IMR-90 (cell line): ENCODE measurements at regions not wholly inside any gene's neighbourhood (a gene's known extent, or its start where the extent isn't known, plus 50 kb on each side); places are given as distances from the start of the nearest gene placed in this dataset.

Experiments
- ATAC-seq: fragments of 200-7000 bp; cut with Tn5 transposase; 2 replicates; pipeline ENCODE4 v1.9.1; 2020; ENCODE audit warnings: low read depth, mild to moderate bottlenecking, moderate library complexity
- BruUV-seq: library from RNA; stranded (reverse); fragments of 400-500 nt; replicated peaks from 2 replicates; lab custom pipeline; 2021; lab: Mats Ljungman, UMichigan
- CTCF ChIA-PET: fragments of 300-600 bp; formaldehyde crosslinking; extraction: SDS; loops from one replicate; lab custom pipeline; 2021; ENCODE audit warnings: antibody characterized with exemption; lab: Yijun Ruan, JAX
- POLR2A ChIA-PET: fragments of 300-600 bp; sonication (Branson Sonifier 250); formaldehyde crosslinking; loops from one replicate; lab custom pipeline; 2022; ENCODE audit warnings: antibody characterized with exemption; ENCODE audit not compliant: unreplicated experiment; lab: Charles Lee
- DNase-seq: peaks from one replicate; pipeline ENCODE4 v3.0.0; 2013
- H2AFZ ChIP-seq: replicated peaks from 2 replicates; pipeline ENCODE3; 2013; ENCODE audit warnings: low read length, mild to moderate bottlenecking; ENCODE audit not compliant: poor library complexity
- H2AK5ac ChIP-seq: 2 replicates; pipeline ENCODE4 v1.6.1; 2013; ENCODE audit warnings: low read depth, low read length, inconsistent platforms
- H2AK9ac ChIP-seq: replicated peaks from 2 replicates; pipeline ENCODE3; 2013; ENCODE audit warnings: mild to moderate bottlenecking, low read depth, low read length, moderate library complexity; ENCODE audit not compliant: poor library complexity
- H2BK120ac ChIP-seq: 2 replicates; pipeline ENCODE4 v1.6.1; 2013; ENCODE audit warnings: low read depth, low read length, inconsistent platforms
- H2BK15ac ChIP-seq: 3 replicates; pipeline ENCODE4 v1.6.1; 2013; ENCODE audit warnings: low read depth, low read length, inconsistent platforms
- H2BK20ac ChIP-seq: 2 replicates; pipeline ENCODE4 v1.6.1; 2013; ENCODE audit warnings: low read depth, mild to moderate bottlenecking, inconsistent platforms, low read length, moderate library complexity
- H2BK5ac ChIP-seq: 2 replicates; pipeline ENCODE4 v1.6.1; 2013; ENCODE audit warnings: mild to moderate bottlenecking, low read depth, low read length, inconsistent platforms; ENCODE audit not compliant: poor library complexity, severe bottlenecking
- H3K14ac ChIP-seq: replicated peaks from 2 replicates; pipeline ENCODE4 v1.6.1; 2013; ENCODE audit warnings: low read depth, low read length, inconsistent platforms
- H3K18ac ChIP-seq: 2 replicates; pipeline ENCODE4 v1.6.1; 2013; ENCODE audit warnings: low read depth, low read length, control low read depth
- H3K23ac ChIP-seq: 2 replicates; pipeline ENCODE4 v1.6.1; 2013; ENCODE audit warnings: low read depth, low read length, inconsistent platforms
- H3K27ac ChIP-seq: 2 replicates; pipeline ENCODE4 v1.5.1; 2013; ENCODE audit warnings: mild to moderate bottlenecking, control low read depth, low read length; ENCODE audit not compliant: insufficient read depth
- H3K27me3 ChIP-seq: 2 replicates; pipeline ENCODE4 v1.6.1; 2013; ENCODE audit warnings: low read length; ENCODE audit not compliant: control insufficient read depth, insufficient read depth
- H3K36me3 ChIP-seq: 2 replicates; pipeline ENCODE4 v1.6.1; 2013; ENCODE audit warnings: low read length, mixed read lengths; ENCODE audit not compliant: control insufficient read depth, insufficient read depth
- H3K4ac ChIP-seq: 2 replicates; pipeline ENCODE4 v1.6.1; 2013; ENCODE audit warnings: low read depth, low read length, inconsistent platforms
- H3K4me1 ChIP-seq: 2 replicates; pipeline ENCODE4 v1.6.1; 2013; ENCODE audit warnings: low read length, mixed read lengths; ENCODE audit not compliant: control insufficient read depth, insufficient read depth
- H3K4me2 ChIP-seq: 2 replicates; pipeline ENCODE4 v1.6.1; 2013; ENCODE audit warnings: low read depth, mild to moderate bottlenecking, control low read depth, low read length, moderate library complexity
- H3K4me3 ChIP-seq: 2 replicates; pipeline ENCODE4 v1.5.1; 2013; ENCODE audit warnings: low read depth, mild to moderate bottlenecking, control low read depth, low read length, moderate library complexity; ENCODE audit not compliant: insufficient read depth
- H3K56ac ChIP-seq: 2 replicates; pipeline ENCODE4 v1.6.1; 2013; ENCODE audit warnings: low read length, inconsistent platforms; ENCODE audit not compliant: insufficient read depth; ENCODE audit errors: extremely low read depth
- H3K79me1 ChIP-seq, 2 experiments: 2 replicates each; pipeline ENCODE4 v1.6.1; 2013; ENCODE audit warnings: low read length in 2 of 2, inconsistent platforms in 1 of 2, low read depth in 1 of 2
- H3K9ac ChIP-seq: 2 replicates; pipeline ENCODE4 v1.6.1; 2013; ENCODE audit warnings: low read depth, low read length, control low read depth
- H3K9me1 ChIP-seq: 2 replicates; pipeline ENCODE4 v1.6.1; 2013; ENCODE audit warnings: low read length, inconsistent platforms; ENCODE audit not compliant: insufficient read depth
- H3K9me3 ChIP-seq: 2 replicates; pipeline ENCODE4 v1.6.1; 2013; ENCODE audit warnings: low read length; ENCODE audit not compliant: control insufficient read depth, insufficient read depth
- H4K20me1 ChIP-seq: 2 replicates; pipeline ENCODE4 v1.6.1; 2013; ENCODE audit warnings: low read length, inconsistent platforms; ENCODE audit not compliant: insufficient read depth
- H4K5ac ChIP-seq: 2 replicates; pipeline ENCODE4 v1.6.1; 2013; ENCODE audit warnings: mild to moderate bottlenecking, low read depth, low read length, control low read depth
- H4K8ac ChIP-seq, 2 experiments: 2 replicates each; pipeline ENCODE4 v1.6.1; 2013; ENCODE audit warnings: low read depth in 2 of 2, low read length in 2 of 2, control low read depth in 1 of 2, inconsistent platforms in 1 of 2
- H4K91ac ChIP-seq: 2 replicates; pipeline ENCODE4 v1.6.1; 2013; ENCODE audit warnings: low read depth, low read length, inconsistent platforms; ENCODE audit not compliant: insufficient read depth
- ELK1 ChIP-seq: fragments of 150-350 bp; IDR thresholded peaks from 2 replicates; pipeline ENCODE4 v1.6.1; 2016; ENCODE audit warnings: low read depth, mild to moderate bottlenecking, low read length, moderate library complexity, borderline replicate concordance
- RCOR1 ChIP-seq: IDR thresholded peaks from 2 replicates; pipeline ENCODE4 v1.6.1; 2012; ENCODE audit warnings: mild to moderate bottlenecking, low read length, improper control_type of control experiment; ENCODE audit not compliant: insufficient replicate concordance
- RFX5 ChIP-seq: IDR thresholded peaks from 2 replicates; pipeline ENCODE4 v1.8.0; 2012; ENCODE audit warnings: low read depth, mild to moderate bottlenecking, low read length, moderate library complexity
- SMC3 ChIP-seq: fragments of 150-350 bp; IDR thresholded peaks from 2 replicates; pipeline ENCODE4 v1.6.1; 2016; ENCODE audit warnings: low read depth, mild to moderate bottlenecking, antibody characterized with exemption, low read length, moderate library complexity
- WGBS, 2 experiments: methylation state at CpG; one replicate each; pipeline versions ENCODE4 v1.1.5 to v1.1.7; 2013; ENCODE audit warnings: missing lambda C conversion rate in 2 of 2; ENCODE audit not compliant: insufficient read length in 1 of 2; ENCODE audit errors: extremely low coverage in 2 of 2; 5-methylcytosine and 5-hydroxymethylcytosine counted together
- dilution Hi-C: fragments of 300-500 bp; cut with HindIII; formaldehyde crosslinking; loops from one replicate; pipeline ENCODE4 v1.14.3; 2018; ENCODE audit warnings: low sequenced_read_pairs; ENCODE audit not compliant: unreplicated experiment
- in situ Hi-C: fragments of 300-500 bp; cut with MboI; formaldehyde crosslinking; loops from 3 replicates; pipeline ENCODE4 v1.14.3; 2019; ENCODE audit warnings: low sequenced_read_pairs, inconsistent platforms, mixed read lengths
- intact Hi-C: fragments of 100-400 bp; cut with micrococcal nuclease; formaldehyde crosslinking; loops from 2 replicates; pipeline ENCODE4 v1.10.0; 2022
- TF ChIP-seq, protein P1 (sequence below): fragments of 150-350 bp; IDR thresholded peaks from 2 replicates; pipeline ENCODE4 v1.6.1; 2017; ENCODE audit warnings: mild to moderate bottlenecking, antibody characterized with exemption, low read length, low read depth

- no peaks in the 10 kb centered on the region for H3K27me3 ChIP-seq
- no peak overlapping the region for H2BK15ac ChIP-seq
- in situ Hi-C loops (no loop called here), dilution Hi-C loops (no loop called here), intact Hi-C loops (no loop called here)
- H4K8ac ChIP-seq: no peak overlapping the region
- no peaks in the 10 kb centered on the region for H4K20me1 ChIP-seq
- no peak overlapping the region for H2AFZ ChIP-seq
- H2BK120ac ChIP-seq: no peak overlapping the region
- no peak overlapping the region for H3K4me3 ChIP-seq
- H3K4ac ChIP-seq: no peak overlapping the region
- no peaks in the 10 kb centered on the region for H3K79me1 ChIP-seq
- ATAC-seq (no peak), DNase-seq (no peak)
- H2AK5ac ChIP-seq: no peak overlapping the region
- H3K23ac ChIP-seq: no peak overlapping the region
- no peak overlapping the region for H4K91ac ChIP-seq
- H3K56ac ChIP-seq: no peak overlapping the region
- H3K27ac ChIP-seq: no peak overlapping the region
- H3K14ac ChIP-seq: no peak overlapping the region
- no peak overlapping the region for H3K18ac ChIP-seq
- H3K9me3 ChIP-seq: no peaks in the 10 kb centered on the region; the same call in 1 of the 2 replicates
- no peak overlapping the region for H2BK20ac ChIP-seq
- H2AK9ac ChIP-seq: no peak overlapping the region
- no peaks in the 10 kb centered on the region for H3K36me3 ChIP-seq
- H2BK5ac ChIP-seq: no peak overlapping the region
- H4K5ac ChIP-seq: no peak overlapping the region
- CTCF ChIA-PET: no interaction called here
- WGBS, 2 experiments: no CpG with 5 or more reads among the region's 3 CpGs
- H3K4me2 ChIP-seq: no peak overlapping the region
- H3K9ac ChIP-seq: no peak overlapping the region
- H3K4me1 ChIP-seq: no peaks in the 10 kb centered on the region
- H3K9me1 ChIP-seq: no peaks in the 10 kb centered on the region
- POLR2A ChIA-PET: interaction anchor here (0.5 kb wide), 1 partner anchor 259 kb away, joined by 7 read pairs; no protein-coding TSS in a partner anchor
- BruUV-seq: no TSS peak
- no peak for TF ChIP-seq ELK1
- no peak for TF ChIP-seq RCOR1
- TF ChIP-seq SMC3: no peak
- TF ChIP-seq, protein P1, sequence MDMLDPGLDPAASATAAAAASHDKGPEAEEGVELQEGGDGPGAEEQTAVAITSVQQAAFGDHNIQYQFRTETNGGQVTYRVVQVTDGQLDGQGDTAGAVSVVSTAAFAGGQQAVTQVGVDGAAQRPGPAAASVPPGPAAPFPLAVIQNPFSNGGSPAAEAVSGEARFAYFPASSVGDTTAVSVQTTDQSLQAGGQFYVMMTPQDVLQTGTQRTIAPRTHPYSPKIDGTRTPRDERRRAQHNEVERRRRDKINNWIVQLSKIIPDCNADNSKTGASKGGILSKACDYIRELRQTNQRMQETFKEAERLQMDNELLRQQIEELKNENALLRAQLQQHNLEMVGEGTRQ: no peak
- no peak for TF ChIP-seq RFX5
These were observed 200.1 kb upstream of the MGAT4C start for GRCh38 chr12:86456241-86456640.
